GM18498 (cell line): ENCODE measurements at regions not wholly inside any gene's neighbourhood (a gene's known extent, or its start where the extent isn't known, plus 50 kb on each side); places are given as distances from the start of the nearest gene placed in this dataset.

Experiments used
- ATAC-seq: cut with Tn5 transposase; IDR thresholded peaks from one replicate; pipeline ENCODE4 v1.9.1; 2021; ENCODE audit warnings: mild to moderate bottlenecking, moderate library complexity; ENCODE audit not compliant: unreplicated experiment

GRCh38 chr2:22894761-22895160 is 490.2 kb upstream of the KLHL29 start:
- ATAC-seq: no peak

GRCh38 chr2:22897428-22897827 is 487.6 kb upstream of the KLHL29 start:
- no peak for ATAC-seq

GRCh38 chr2:22900674-22901073 is 484.3 kb upstream of the KLHL29 start:
- no peak for ATAC-seq

GRCh38 chr2:22901471-22902179 is 483.4 kb upstream of the KLHL29 start:
- ATAC-seq: no peak

- ATAC-seq: no peak
These were observed 482.8 kb upstream of the KLHL29 start for GRCh38 chr2:22902180-22902550.

GRCh38 chr2:22902662-22903165 is 482.3 kb upstream of the KLHL29 start:
- no peak for ATAC-seq

GRCh38 chr2:22903616-22904015 is 481.4 kb upstream of the KLHL29 start:
- ATAC-seq: no peak

- no peak for ATAC-seq
These were observed 480.8 kb upstream of the KLHL29 start for GRCh38 chr2:22904126-22904684.

- no peak for ATAC-seq
These were observed 477.6 kb upstream of the KLHL29 start for GRCh38 chr2:22907330-22907729.

GRCh38 chr2:22912398-22912797 is 472.6 kb upstream of the KLHL29 start:
- ATAC-seq: no peak

- ATAC-seq: no peak
These were observed 455.0 kb upstream of the KLHL29 start for GRCh38 chr2:22929998-22930397.

GRCh38 chr2:22930781-22931180 is 454.2 kb upstream of the KLHL29 start:
- no peak for ATAC-seq

GRCh38 chr2:22932288-22932687 is 452.7 kb upstream of the KLHL29 start:
- no peak for ATAC-seq

GRCh38 chr2:22934747-22935146 is 450.2 kb upstream of the KLHL29 start:
- ATAC-seq: no peak

- no peak for ATAC-seq
These were observed 442.5 kb upstream of the KLHL29 start for GRCh38 chr2:22942441-22942840.

- no peak for ATAC-seq
These were observed 440.8 kb upstream of the KLHL29 start for GRCh38 chr2:22944143-22944542.

GRCh38 chr2:22946553-22946952 is 438.4 kb upstream of the KLHL29 start:
- ATAC-seq: no peak

- ATAC-seq: no peak
These were observed 437.2 kb upstream of the KLHL29 start for GRCh38 chr2:22947741-22948140.

GRCh38 chr2:22950431-22950830 is 434.5 kb upstream of the KLHL29 start:
- ATAC-seq: no peak

GRCh38 chr2:22952656-22953225 is 432.2 kb upstream of the KLHL29 start:
- no peak for ATAC-seq

GRCh38 chr2:22957446-22957845 is 427.5 kb upstream of the KLHL29 start:
- no peak for ATAC-seq

GRCh38 chr2:22958308-22958707 is 426.7 kb upstream of the KLHL29 start:
- no peak for ATAC-seq
